ENCODE measurements at regions not wholly inside any gene's neighbourhood (a gene's known extent, or its start where the extent isn't known, plus 50 kb on each side); places are given as distances from the start of the nearest gene placed in this dataset.

DNA sequence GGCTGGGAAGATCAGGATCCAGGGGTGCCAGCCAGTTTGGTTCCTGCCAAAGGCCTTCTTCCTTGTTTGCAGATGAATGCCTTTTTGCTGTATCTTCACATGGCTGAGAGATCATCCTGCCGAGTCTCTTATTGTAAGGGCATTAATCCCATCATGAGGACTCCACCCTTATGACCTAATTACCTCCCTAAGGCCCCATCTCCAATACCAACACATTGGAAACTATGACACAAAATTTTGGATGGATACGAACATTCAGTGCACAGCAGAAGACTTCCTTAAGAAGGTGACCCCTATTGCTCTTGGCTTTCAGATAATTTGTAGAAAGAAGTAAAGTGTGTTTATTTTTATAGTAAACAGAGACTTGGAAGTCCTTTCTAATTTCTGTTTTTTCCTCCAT, 1164.7 kb upstream of the CDH8 start:
- H3K27ac Mint-ChIP-seq (ENCODE audit: unreplicated experiment) = no peak overlapping the region
- no peak for DNase-seq (ENCODE audit: extremely low spot score, unreplicated experiment)
- H3K4me1 Mint-ChIP-seq (ENCODE audit: unreplicated experiment) = no peaks in the 10 kb centered on the region
- no peak for TF ChIP-seq CTCF (IDR thresholded peaks at IDR 0.05)
- H3K4me3 Mint-ChIP-seq (ENCODE audit: unreplicated experiment) = no peak overlapping the region
- no peaks in the 10 kb centered on the region for H3K27me3 Mint-ChIP-seq (ENCODE audit: unreplicated experiment)
- no peaks in the 10 kb centered on the region for H3K36me3 Mint-ChIP-seq (ENCODE audit: unreplicated experiment)
- H3K9me3 Mint-ChIP-seq (ENCODE audit: unreplicated experiment) = peaks cover 12% of the 10 kb centered on the region

DNA sequence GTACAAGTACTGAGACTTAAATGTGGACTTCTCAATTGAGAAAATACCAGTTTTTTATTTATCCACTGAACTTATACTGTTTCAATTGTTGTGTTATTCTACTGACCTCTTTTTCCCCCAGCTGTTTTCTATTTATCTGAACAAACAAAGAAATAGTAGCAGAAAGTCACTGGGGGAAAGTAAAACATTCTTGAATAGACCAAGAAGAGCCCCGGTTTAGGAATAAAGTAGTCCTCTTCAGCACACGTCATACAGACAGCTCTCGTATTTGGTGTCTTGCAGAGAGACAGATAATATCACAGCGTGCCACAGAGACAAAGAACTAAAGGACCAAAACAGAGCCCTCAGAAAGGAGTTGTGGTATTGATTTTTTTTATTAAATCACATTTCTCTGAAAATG, 1159.1 kb upstream of the CDH8 start:
- no peak for TF ChIP-seq CTCF (IDR thresholded peaks at IDR 0.05)
- DNase-seq (ENCODE audit: extremely low spot score, unreplicated experiment) = no peak
- Mint-ChIP-seq H3K4me3 (ENCODE audit: unreplicated experiment) (no peak overlapping the region), H3K27ac (ENCODE audit: unreplicated experiment) (no peak overlapping the region), H3K4me1 (ENCODE audit: unreplicated experiment) (no peaks in the 10 kb centered on the region), H3K9me3 (ENCODE audit: unreplicated experiment) (peaks cover 5% of the 10 kb centered on the region), H3K27me3 (ENCODE audit: unreplicated experiment) (no peaks in the 10 kb centered on the region), H3K36me3 (ENCODE audit: unreplicated experiment) (no peaks in the 10 kb centered on the region)

- no peaks in the 10 kb centered on the region for H3K4me1 Mint-ChIP-seq (ENCODE audit: unreplicated experiment)
- no peak overlapping the region for H3K4me3 Mint-ChIP-seq (ENCODE audit: unreplicated experiment)
- no peak for TF ChIP-seq CTCF (IDR thresholded peaks at IDR 0.05)
- H3K9me3 Mint-ChIP-seq (ENCODE audit: unreplicated experiment) = peaks cover 5% of the 10 kb centered on the region
- DNase-seq (ENCODE audit: extremely low spot score, unreplicated experiment) = no peak
- no peaks in the 10 kb centered on the region for H3K27me3 Mint-ChIP-seq (ENCODE audit: unreplicated experiment)
- no peaks in the 10 kb centered on the region for H3K36me3 Mint-ChIP-seq (ENCODE audit: unreplicated experiment)
- H3K27ac Mint-ChIP-seq (ENCODE audit: unreplicated experiment) = no peak overlapping the region
Observed at GRCh38 chr16:63192980-63193379, 1156.7 kb upstream of the CDH8 start.

GRCh38 chr16:63188086-63188771, 1152.0 kb upstream of the CDH8 start:
- no peaks in the 10 kb centered on the region for H3K27me3 Mint-ChIP-seq (ENCODE audit: unreplicated experiment)
- no peaks in the 10 kb centered on the region for H3K4me1 Mint-ChIP-seq (ENCODE audit: unreplicated experiment)
- no peaks in the 10 kb centered on the region for H3K36me3 Mint-ChIP-seq (ENCODE audit: unreplicated experiment)
- no peaks in the 10 kb centered on the region for H3K9me3 Mint-ChIP-seq (ENCODE audit: unreplicated experiment)
- TF ChIP-seq CTCF (IDR thresholded peaks at IDR 0.05) = no peak
- H3K27ac Mint-ChIP-seq (ENCODE audit: unreplicated experiment) = no peak overlapping the region
- H3K4me3 Mint-ChIP-seq (ENCODE audit: unreplicated experiment) = no peak overlapping the region
- no peak for DNase-seq (ENCODE audit: extremely low spot score, unreplicated experiment)

GRCh38 chr16:63187638-63188037, 1151.4 kb upstream of the CDH8 start:
- H3K9me3 Mint-ChIP-seq (ENCODE audit: unreplicated experiment) = peaks cover 5% of the 10 kb centered on the region
- no peak for DNase-seq (ENCODE audit: extremely low spot score, unreplicated experiment)
- H3K27me3 Mint-ChIP-seq (ENCODE audit: unreplicated experiment) = no peaks in the 10 kb centered on the region
- no peak overlapping the region for H3K4me3 Mint-ChIP-seq (ENCODE audit: unreplicated experiment)
- no peaks in the 10 kb centered on the region for H3K36me3 Mint-ChIP-seq (ENCODE audit: unreplicated experiment)
- H3K4me1 Mint-ChIP-seq (ENCODE audit: unreplicated experiment) = no peaks in the 10 kb centered on the region
- no peak for TF ChIP-seq CTCF (IDR thresholded peaks at IDR 0.05)
- H3K27ac Mint-ChIP-seq (ENCODE audit: unreplicated experiment) = no peak overlapping the region
